ENCODE measurements at regions not wholly inside any gene's neighbourhood (a gene's known extent, or its start where the extent isn't known, plus 50 kb on each side); places are given as distances from the start of the nearest gene placed in this dataset.

DNA sequence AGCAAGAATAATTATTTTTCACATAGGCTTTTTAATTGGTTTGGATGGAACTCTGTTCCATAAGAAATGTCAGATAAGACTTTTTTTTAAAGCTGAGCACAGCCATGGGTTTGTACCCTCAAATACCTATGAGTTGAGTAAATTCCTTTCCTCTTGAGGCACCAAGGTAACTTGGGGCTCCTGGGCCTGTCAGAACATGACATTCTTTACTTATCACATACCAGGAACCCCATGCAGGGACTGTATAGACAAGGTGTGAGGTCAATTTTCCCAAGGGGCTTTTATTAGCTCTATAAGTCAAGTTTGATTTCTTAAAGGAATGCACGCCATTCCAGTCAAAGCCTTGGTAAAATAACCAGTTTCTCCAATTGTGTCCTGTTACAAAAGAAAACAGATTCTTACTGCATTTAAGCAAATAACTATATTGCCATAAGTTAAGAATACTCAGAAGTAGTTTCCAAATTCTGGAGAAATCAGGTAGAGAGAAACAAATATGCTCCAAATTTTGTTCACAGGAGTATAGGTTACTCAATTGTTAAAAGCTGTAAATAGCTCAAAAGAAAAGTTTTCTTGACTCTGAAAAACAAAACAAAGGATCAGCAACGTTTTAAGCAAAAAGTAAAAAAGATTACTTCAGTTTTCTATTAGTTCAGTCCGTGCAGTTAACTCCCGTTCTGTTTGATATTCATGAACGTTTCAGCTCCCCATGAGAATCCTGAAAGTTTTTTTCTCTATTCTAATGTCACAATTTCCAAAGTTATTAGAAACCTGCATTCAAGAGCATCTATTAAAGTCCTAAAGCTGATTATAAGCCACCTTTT is 167.5 kb upstream of the NAMPT start:
- H3K27ac ChIP-seq (ENCODE audit: low read depth, low read length, poor library complexity, severe bottlenecking): no peak overlapping the region
- H3K27me3 ChIP-seq (ENCODE audit: insufficient read depth, low read length): no peaks in the 10 kb centered on the region
- no peaks in the 10 kb centered on the region for H3K36me3 ChIP-seq (ENCODE audit: insufficient read depth, low read length)

GRCh38 chr7:106451171-106451570 is 166.4 kb upstream of the NAMPT start:
- Histone ChIP-seq H3K4me2 (ENCODE audit: low read length) (no peak overlapping the region), H3K9me2 (ENCODE audit: low read depth, low read length) (no peaks in the 10 kb centered on the region), H3K4me3 (ENCODE audit: low read depth, low read length, poor library complexity, severe bottlenecking) (no peak overlapping the region), H3K36me3 (ENCODE audit: insufficient read depth, low read length) (no peaks in the 10 kb centered on the region), H3K9me3 (ENCODE audit: low read length) (peaks cover 5% of the 10 kb centered on the region; the same call in 1 of the 2 replicates), H2AFZ (ENCODE audit: low read length) (no peak overlapping the region), H3K4me1 (ENCODE audit: insufficient read depth, low read length, severe bottlenecking) (no peaks in the 10 kb centered on the region), H3F3A (ENCODE audit: insufficient read depth, low read length) (no peaks in the 10 kb centered on the region), H3K9ac (ENCODE audit: low read length) (no peak overlapping the region), H3K27me3 (ENCODE audit: insufficient read depth, low read length) (no peaks in the 10 kb centered on the region), H3K79me2 (ENCODE audit: insufficient read depth, low read length) (no peaks in the 10 kb centered on the region), H3K27ac (ENCODE audit: low read depth, low read length, poor library complexity, severe bottlenecking) (no peak overlapping the region), H4K20me1 (ENCODE audit: insufficient read depth, low read length) (no peaks in the 10 kb centered on the region)
- no peak for TF ChIP-seq CTCF (IDR thresholded peaks at IDR 0.05; ENCODE audit: low read length)
- no peak for TF ChIP-seq EZH2 (IDR thresholded peaks at IDR 0.05; ENCODE audit: borderline replicate concordance, low read length)

More for the DNA sequence above, 167.5 kb upstream of the NAMPT start:
- Histone ChIP-seq H3K9me2 (ENCODE audit: low read depth, low read length) (no peaks in the 10 kb centered on the region), H4K20me1 (ENCODE audit: insufficient read depth, low read length) (no peaks in the 10 kb centered on the region), H2AFZ (ENCODE audit: low read length) (no peak overlapping the region), H3K4me3 (ENCODE audit: low read depth, low read length, poor library complexity, severe bottlenecking) (no peak overlapping the region), H3K79me2 (ENCODE audit: insufficient read depth, low read length) (no peaks in the 10 kb centered on the region), H3K9ac (ENCODE audit: low read length) (no peak overlapping the region), H3K4me2 (ENCODE audit: low read length) (no peak overlapping the region), H3K9me3 (ENCODE audit: low read length) (peaks cover 5% of the 10 kb centered on the region; the same call in 1 of the 2 replicates), H3F3A (ENCODE audit: insufficient read depth, low read length) (no peaks in the 10 kb centered on the region), H3K4me1 (ENCODE audit: insufficient read depth, low read length, severe bottlenecking) (no peaks in the 10 kb centered on the region)
- TF ChIP-seq EZH2 (IDR thresholded peaks at IDR 0.05; ENCODE audit: borderline replicate concordance, low read length): no peak
- no peak for TF ChIP-seq CTCF (IDR thresholded peaks at IDR 0.05; ENCODE audit: low read length)

DNA sequence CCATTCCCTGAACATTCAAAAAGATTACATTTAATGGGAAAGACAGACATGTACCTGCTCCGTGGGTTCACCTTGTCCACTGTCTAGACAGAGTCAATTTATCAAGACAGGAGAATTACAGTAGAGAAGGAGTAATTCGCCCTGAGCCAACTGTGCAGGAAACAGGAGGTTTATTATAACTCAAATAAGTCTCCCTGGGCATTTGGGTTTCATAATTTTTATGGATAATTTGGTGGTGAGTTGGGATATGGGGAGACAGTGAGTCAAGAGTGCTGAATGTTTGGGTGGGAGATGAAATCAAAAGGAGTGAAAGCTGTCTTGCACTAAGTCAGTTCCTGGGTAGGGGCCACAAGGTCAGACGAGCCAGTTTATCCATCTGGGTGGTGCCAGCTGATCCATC is 165.9 kb upstream of the NAMPT start:
- Histone ChIP-seq H3K27ac (ENCODE audit: low read depth, low read length, poor library complexity, severe bottlenecking) (no peak overlapping the region), H3K9me2 (ENCODE audit: low read depth, low read length) (no peaks in the 10 kb centered on the region), H3K9me3 (ENCODE audit: low read length) (peaks cover 5% of the 10 kb centered on the region; the same call in 1 of the 2 replicates), H4K20me1 (ENCODE audit: insufficient read depth, low read length) (no peaks in the 10 kb centered on the region), H2AFZ (ENCODE audit: low read length) (no peak overlapping the region), H3K4me1 (ENCODE audit: insufficient read depth, low read length, severe bottlenecking) (no peaks in the 10 kb centered on the region), H3K27me3 (ENCODE audit: insufficient read depth, low read length) (no peaks in the 10 kb centered on the region), H3K4me3 (ENCODE audit: low read depth, low read length, poor library complexity, severe bottlenecking) (no peak overlapping the region), H3K4me2 (ENCODE audit: low read length) (no peak overlapping the region), H3F3A (ENCODE audit: insufficient read depth, low read length) (no peaks in the 10 kb centered on the region), H3K36me3 (ENCODE audit: insufficient read depth, low read length) (no peaks in the 10 kb centered on the region), H3K9ac (ENCODE audit: low read length) (no peak overlapping the region), H3K79me2 (ENCODE audit: insufficient read depth, low read length) (no peaks in the 10 kb centered on the region)
- TF ChIP-seq CTCF (IDR thresholded peaks at IDR 0.05; ENCODE audit: low read length) (no peak), EZH2 (IDR thresholded peaks at IDR 0.05; ENCODE audit: borderline replicate concordance, low read length) (no peak)
